ENCODE measurements at regions not wholly inside any gene's neighbourhood (a gene's known extent, or its start where the extent isn't known, plus 50 kb on each side); places are given as distances from the start of the nearest gene placed in this dataset.

DNA sequence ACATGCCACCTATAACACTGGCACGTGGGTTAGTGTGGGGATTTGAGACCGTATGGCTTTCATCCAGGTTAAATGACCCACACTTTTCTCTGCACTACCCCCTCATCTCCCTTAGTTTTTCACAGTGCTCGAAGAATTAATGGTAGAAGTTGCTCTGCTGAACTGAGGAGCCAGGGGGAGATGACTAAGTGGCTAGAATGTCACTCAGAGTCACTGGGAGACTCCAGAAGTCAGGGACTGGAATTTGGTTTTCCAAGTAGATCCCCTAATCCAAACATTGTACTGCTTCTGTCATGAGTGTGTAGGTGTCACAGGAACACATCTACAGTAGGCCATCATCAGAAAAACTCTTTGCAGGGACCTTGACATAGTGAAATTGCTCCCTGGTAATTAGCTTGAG, 181.0 kb upstream of the RASGRP1 start:
- H3K4me1 ChIP-seq = no peaks in the 10 kb centered on the region
- no peaks in the 10 kb centered on the region for H3K9me3 Mint-ChIP-seq (ENCODE audit: unreplicated experiment)
- H3K27me3 ChIP-seq (replicated peaks; ENCODE audit: control insufficient read depth, insufficient read depth, low read length) = no peaks in the 10 kb centered on the region
- no peak overlapping the region for H3K4me3 ChIP-seq (ENCODE audit: low read depth, low read length)
- no peak for TF ChIP-seq CTCF (IDR thresholded peaks at IDR 0.05; ENCODE audit: insufficient read depth in 1 of 2, low read depth in 1 of 2, low read length in 1 of 2, severe bottlenecking in 1 of 2, unreplicated experiment in 1 of 2)
- POLR2A ChIA-PET = no interaction called here
- no peak overlapping the region for H3K4me3 Mint-ChIP-seq (ENCODE audit: unreplicated experiment)
- peaks cover 14% of the 10 kb centered on the region for H3K27me3 Mint-ChIP-seq (ENCODE audit: insufficient read depth, unreplicated experiment)
- BruUV-seq (replicated peaks) = no TSS peak
- intact Hi-C loops (cut with micrococcal nuclease; ENCODE audit: unreplicated experiment) = no loop called here
- H3K4me1 Mint-ChIP-seq (ENCODE audit: low read depth, unreplicated experiment) = no peaks in the 10 kb centered on the region
- no peaks in the 10 kb centered on the region for H3K36me3 ChIP-seq (ENCODE audit: control insufficient read depth, insufficient read depth, low read length)
- no peak overlapping the region for H3K27ac Mint-ChIP-seq (ENCODE audit: unreplicated experiment)
- no peaks in the 10 kb centered on the region for H3K9me3 ChIP-seq
- DNase-seq = no peak
- H3K36me3 Mint-ChIP-seq (ENCODE audit: insufficient read depth, unreplicated experiment) = no peaks in the 10 kb centered on the region
- CTCF ChIA-PET = no interaction called here

GRCh38 chr15:38746211-38746610, 181.6 kb upstream of the RASGRP1 start:
- H3K36me3 Mint-ChIP-seq (ENCODE audit: insufficient read depth, unreplicated experiment) = no peaks in the 10 kb centered on the region

DNA sequence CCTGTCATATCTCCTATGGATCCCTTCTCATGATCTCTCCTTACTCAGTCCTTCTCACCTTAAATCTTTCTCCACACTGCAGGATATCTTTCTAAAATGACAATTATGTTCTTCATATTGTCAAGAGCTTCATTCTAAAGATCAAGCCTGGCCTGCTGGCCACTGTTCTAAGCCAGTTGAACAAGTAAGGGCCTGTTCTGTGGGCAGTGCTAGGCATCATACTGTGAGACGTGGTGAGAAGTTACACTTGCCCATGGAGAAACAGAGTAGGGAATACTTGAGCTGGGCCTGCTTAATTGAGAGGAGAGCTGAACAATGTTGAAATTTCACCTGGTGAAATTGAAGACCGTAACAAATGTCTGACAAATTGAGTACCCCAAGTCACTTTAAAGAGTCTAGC, 184.1 kb upstream of the RASGRP1 start:
- no peak for DNase-seq
- TF ChIP-seq CTCF (IDR thresholded peaks at IDR 0.05; ENCODE audit: insufficient read depth in 1 of 2, low read depth in 1 of 2, low read length in 1 of 2, severe bottlenecking in 1 of 2, unreplicated experiment in 1 of 2) = no peak
- Histone ChIP-seq H3K27me3 (replicated peaks; ENCODE audit: control insufficient read depth, insufficient read depth, low read length) (no peaks in the 10 kb centered on the region), H3K4me3 (ENCODE audit: low read depth, low read length) (no peak overlapping the region), H3K9me3 (no peaks in the 10 kb centered on the region), H3K36me3 (ENCODE audit: control insufficient read depth, insufficient read depth, low read length) (no peaks in the 10 kb centered on the region), H3K4me1 (no peaks in the 10 kb centered on the region)
- Mint-ChIP-seq H3K27me3 (ENCODE audit: insufficient read depth, unreplicated experiment) (peaks cover 11% of the 10 kb centered on the region), H3K9me3 (ENCODE audit: unreplicated experiment) (no peaks in the 10 kb centered on the region), H3K27ac (ENCODE audit: unreplicated experiment) (no peak overlapping the region), H3K4me1 (ENCODE audit: low read depth, unreplicated experiment) (no peaks in the 10 kb centered on the region), H3K4me3 (ENCODE audit: unreplicated experiment) (no peak overlapping the region), H3K36me3 (ENCODE audit: insufficient read depth, unreplicated experiment) (no peaks in the 10 kb centered on the region)
- no TSS peak for BruUV-seq (replicated peaks)
- intact Hi-C loops (cut with micrococcal nuclease; ENCODE audit: unreplicated experiment) = no loop called here
- ChIA-PET POLR2A (no interaction called here), CTCF (no interaction called here)

More at GRCh38 chr15:38746211-38746610, 181.6 kb upstream of the RASGRP1 start:
- Mint-ChIP-seq H3K27ac (ENCODE audit: unreplicated experiment) (no peak overlapping the region), H3K27me3 (ENCODE audit: insufficient read depth, unreplicated experiment) (peaks cover 14% of the 10 kb centered on the region), H3K4me1 (ENCODE audit: low read depth, unreplicated experiment) (no peaks in the 10 kb centered on the region), H3K9me3 (ENCODE audit: unreplicated experiment) (no peaks in the 10 kb centered on the region), H3K4me3 (ENCODE audit: unreplicated experiment) (no peak overlapping the region)
- CTCF ChIA-PET = no interaction called here
- Histone ChIP-seq H3K36me3 (ENCODE audit: control insufficient read depth, insufficient read depth, low read length) (no peaks in the 10 kb centered on the region), H3K4me3 (ENCODE audit: low read depth, low read length) (no peak overlapping the region), H3K9me3 (no peaks in the 10 kb centered on the region), H3K4me1 (no peaks in the 10 kb centered on the region), H3K27me3 (replicated peaks; ENCODE audit: control insufficient read depth, insufficient read depth, low read length) (no peaks in the 10 kb centered on the region)
- no TSS peak for BruUV-seq (replicated peaks)
- intact Hi-C loops (cut with micrococcal nuclease; ENCODE audit: unreplicated experiment) = no loop called here
- no peak for TF ChIP-seq CTCF (IDR thresholded peaks at IDR 0.05; ENCODE audit: insufficient read depth in 1 of 2, low read depth in 1 of 2, low read length in 1 of 2, severe bottlenecking in 1 of 2, unreplicated experiment in 1 of 2)
- POLR2A ChIA-PET = no interaction called here
- no peak for DNase-seq

Measured in Caco-2 (cell line).